ENCODE measurements at regions not wholly inside any gene's neighbourhood (a gene's known extent, or its start where the extent isn't known, plus 50 kb on each side); places are given as distances from the start of the nearest gene placed in this dataset.

DNA sequence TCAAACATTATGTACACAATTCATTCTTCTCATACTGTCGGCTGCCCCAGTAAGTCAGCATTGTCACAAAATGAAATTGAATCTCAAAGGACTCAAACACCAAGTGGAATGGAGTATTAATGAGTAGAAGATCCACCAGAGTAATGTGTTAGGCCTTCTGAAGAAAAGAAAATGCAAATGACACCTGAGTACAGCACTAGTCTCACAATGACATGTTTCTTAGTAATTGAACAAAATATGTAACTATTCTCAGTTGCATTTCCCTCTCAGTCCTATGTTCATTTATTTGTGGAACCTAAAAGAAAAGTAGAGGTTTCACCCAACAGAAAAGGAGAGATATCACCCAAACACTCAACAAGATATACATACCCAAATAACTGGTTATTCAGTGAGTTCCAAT, 283.9 kb upstream of the THBS1 start:
- H3K9ac ChIP-seq (ENCODE audit: low read length): no peak overlapping the region
- no peaks in the 10 kb centered on the region for H3K36me3 ChIP-seq (ENCODE audit: low read length)
- no peaks in the 10 kb centered on the region for H4K20me1 ChIP-seq (ENCODE audit: low read depth, low read length)
- H3F3A ChIP-seq (ENCODE audit: insufficient read depth): no peaks in the 10 kb centered on the region
- no peaks in the 10 kb centered on the region for H3K9me3 ChIP-seq (ENCODE audit: insufficient read depth, low read length)
- H3K4me3 ChIP-seq (ENCODE audit: insufficient read depth, low read length, poor library complexity, severe bottlenecking): no peak overlapping the region
- H3K27me3 ChIP-seq (ENCODE audit: low read length): no peaks in the 10 kb centered on the region
- no peak overlapping the region for H2AFZ ChIP-seq (ENCODE audit: low read depth, low read length, severe bottlenecking)
- H3K27ac ChIP-seq (ENCODE audit: low read depth, low read length): no peak overlapping the region
- no peak overlapping the region for H3K4me2 ChIP-seq (ENCODE audit: low read depth, low read length, poor library complexity, severe bottlenecking)
- H3K79me2 ChIP-seq (ENCODE audit: insufficient read depth, low read length): no peaks in the 10 kb centered on the region
- no peaks in the 10 kb centered on the region for H3K9me2 ChIP-seq (replicated peaks; ENCODE audit: insufficient read depth, low read length)
- TF ChIP-seq, protein P1, sequence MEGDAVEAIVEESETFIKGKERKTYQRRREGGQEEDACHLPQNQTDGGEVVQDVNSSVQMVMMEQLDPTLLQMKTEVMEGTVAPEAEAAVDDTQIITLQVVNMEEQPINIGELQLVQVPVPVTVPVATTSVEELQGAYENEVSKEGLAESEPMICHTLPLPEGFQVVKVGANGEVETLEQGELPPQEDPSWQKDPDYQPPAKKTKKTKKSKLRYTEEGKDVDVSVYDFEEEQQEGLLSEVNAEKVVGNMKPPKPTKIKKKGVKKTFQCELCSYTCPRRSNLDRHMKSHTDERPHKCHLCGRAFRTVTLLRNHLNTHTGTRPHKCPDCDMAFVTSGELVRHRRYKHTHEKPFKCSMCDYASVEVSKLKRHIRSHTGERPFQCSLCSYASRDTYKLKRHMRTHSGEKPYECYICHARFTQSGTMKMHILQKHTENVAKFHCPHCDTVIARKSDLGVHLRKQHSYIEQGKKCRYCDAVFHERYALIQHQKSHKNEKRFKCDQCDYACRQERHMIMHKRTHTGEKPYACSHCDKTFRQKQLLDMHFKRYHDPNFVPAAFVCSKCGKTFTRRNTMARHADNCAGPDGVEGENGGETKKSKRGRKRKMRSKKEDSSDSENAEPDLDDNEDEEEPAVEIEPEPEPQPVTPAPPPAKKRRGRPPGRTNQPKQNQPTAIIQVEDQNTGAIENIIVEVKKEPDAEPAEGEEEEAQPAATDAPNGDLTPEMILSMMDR (IDR thresholded peaks at IDR 0.05; ENCODE audit: insufficient read depth, low read length, poor library complexity, severe bottlenecking): no peak
- no peak for TF ChIP-seq EZH2phosphoT487 (conservative IDR thresholded peaks at IDR 0.05; ENCODE audit: low read length)

DNA sequence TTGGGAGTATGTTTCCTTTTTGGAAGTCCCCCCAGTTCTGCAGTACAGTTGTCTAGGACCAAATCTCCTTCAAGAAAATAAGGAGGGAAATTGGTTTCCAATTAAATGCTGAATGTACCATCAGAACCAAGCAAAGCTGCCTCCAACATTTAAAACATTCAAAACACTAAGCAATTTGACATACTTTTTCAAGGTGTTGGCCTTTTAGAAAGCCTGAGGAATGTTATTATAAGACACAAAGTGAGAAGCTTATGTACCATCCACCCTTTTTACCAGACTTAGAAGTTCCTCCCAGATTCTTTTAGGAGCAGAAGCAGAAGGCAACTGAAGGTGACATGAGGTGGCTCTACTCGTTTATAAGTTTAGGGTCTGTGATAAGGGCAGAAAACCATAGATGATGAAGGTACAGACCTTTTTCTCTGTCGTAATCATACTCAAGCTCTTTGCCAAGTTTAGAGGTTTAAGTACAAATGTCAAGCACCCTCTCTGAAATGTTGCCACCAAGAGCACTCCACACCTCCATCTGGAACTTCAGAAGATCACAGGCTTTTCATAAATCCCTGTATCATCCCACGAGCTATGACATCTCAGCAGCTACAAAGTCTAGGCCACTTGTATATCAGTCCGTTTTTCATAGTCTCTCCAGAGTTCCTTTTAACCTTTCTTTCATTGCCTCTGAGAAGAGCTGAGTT, 282.5 kb upstream of the THBS1 start:
- H3K4me2 ChIP-seq (ENCODE audit: low read depth, low read length, poor library complexity, severe bottlenecking): no peak overlapping the region
- H3K9me2 ChIP-seq (replicated peaks; ENCODE audit: insufficient read depth, low read length): no peaks in the 10 kb centered on the region
- H3K27me3 ChIP-seq (ENCODE audit: low read length): no peaks in the 10 kb centered on the region
- no peak overlapping the region for H3K4me3 ChIP-seq (ENCODE audit: insufficient read depth, low read length, poor library complexity, severe bottlenecking)
- H3K36me3 ChIP-seq (ENCODE audit: low read length): no peaks in the 10 kb centered on the region
- no peaks in the 10 kb centered on the region for H3F3A ChIP-seq (ENCODE audit: insufficient read depth)
- no peak overlapping the region for H3K27ac ChIP-seq (ENCODE audit: low read depth, low read length)
- H3K9me3 ChIP-seq (ENCODE audit: insufficient read depth, low read length): no peaks in the 10 kb centered on the region
- no peaks in the 10 kb centered on the region for H3K79me2 ChIP-seq (ENCODE audit: insufficient read depth, low read length)
- no peak overlapping the region for H2AFZ ChIP-seq (ENCODE audit: low read depth, low read length, severe bottlenecking)
- no peaks in the 10 kb centered on the region for H4K20me1 ChIP-seq (ENCODE audit: low read depth, low read length)
- no peak for TF ChIP-seq EZH2phosphoT487 (conservative IDR thresholded peaks at IDR 0.05; ENCODE audit: low read length)
- TF ChIP-seq, protein P1 (IDR thresholded peaks at IDR 0.05; ENCODE audit: insufficient read depth, low read length, poor library complexity, severe bottlenecking): no peak
- H3K9ac ChIP-seq (ENCODE audit: low read length): no peak overlapping the region

DNA sequence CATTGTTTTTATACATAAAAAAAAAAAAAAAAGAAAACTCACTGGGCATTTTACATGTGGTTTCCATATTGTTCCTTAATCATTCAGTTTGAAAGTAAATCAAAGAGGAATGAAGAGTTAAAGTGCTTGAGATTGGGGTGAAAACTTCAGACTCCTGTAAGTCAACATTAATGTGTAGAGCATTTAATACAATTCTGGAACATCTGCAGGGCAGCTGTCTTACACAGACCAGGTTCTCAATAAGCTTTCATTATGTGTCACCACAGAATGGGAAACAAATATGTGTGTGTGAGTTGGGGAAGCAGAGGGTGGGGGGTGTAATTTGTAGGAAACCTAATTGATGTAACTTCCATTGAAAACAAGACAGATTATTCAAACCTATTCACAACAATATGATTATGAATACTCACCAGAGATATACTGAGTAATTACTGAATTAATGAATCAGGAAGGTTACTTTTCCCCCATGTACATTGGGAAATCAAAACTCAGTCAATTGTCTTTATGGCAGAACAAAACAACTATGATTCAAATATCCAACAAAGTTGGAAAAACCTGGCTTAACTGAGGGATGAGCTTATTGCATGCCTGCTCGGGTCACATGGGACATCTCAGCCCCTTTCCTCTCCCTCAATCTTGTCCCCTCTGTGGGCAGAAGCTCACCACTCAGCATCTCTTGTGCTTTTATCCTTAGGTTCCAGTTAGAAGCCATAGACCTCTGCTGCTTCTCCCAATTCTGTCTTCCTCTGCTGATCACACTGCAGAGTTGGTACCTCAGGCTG, 281.2 kb upstream of the THBS1 start:
- no peaks in the 10 kb centered on the region for H3K27me3 ChIP-seq (ENCODE audit: low read length)
- H3K4me2 ChIP-seq (ENCODE audit: low read depth, low read length, poor library complexity, severe bottlenecking): no peak overlapping the region
- no peaks in the 10 kb centered on the region for H3F3A ChIP-seq (ENCODE audit: insufficient read depth)
- H3K27ac ChIP-seq (ENCODE audit: low read depth, low read length): no peak overlapping the region
- no peak overlapping the region for H3K4me3 ChIP-seq (ENCODE audit: insufficient read depth, low read length, poor library complexity, severe bottlenecking)
- TF ChIP-seq EZH2phosphoT487 (conservative IDR thresholded peaks at IDR 0.05; ENCODE audit: low read length): no peak
- TF ChIP-seq, protein P1 (IDR thresholded peaks at IDR 0.05; ENCODE audit: insufficient read depth, low read length, poor library complexity, severe bottlenecking): no peak
- no peaks in the 10 kb centered on the region for H3K36me3 ChIP-seq (ENCODE audit: low read length)
- H2AFZ ChIP-seq (ENCODE audit: low read depth, low read length, severe bottlenecking): no peak overlapping the region
- H3K79me2 ChIP-seq (ENCODE audit: insufficient read depth, low read length): no peaks in the 10 kb centered on the region
- H3K9me3 ChIP-seq (ENCODE audit: insufficient read depth, low read length): no peaks in the 10 kb centered on the region
- no peak overlapping the region for H3K9ac ChIP-seq (ENCODE audit: low read length)
- no peaks in the 10 kb centered on the region for H4K20me1 ChIP-seq (ENCODE audit: low read depth, low read length)
- no peaks in the 10 kb centered on the region for H3K9me2 ChIP-seq (replicated peaks; ENCODE audit: insufficient read depth, low read length)

Data from SU-DHL-6 (cell line).